SU-DHL-6 (cell line): ENCODE measurements at regions not wholly inside any gene's neighbourhood (a gene's known extent, or its start where the extent isn't known, plus 50 kb on each side); places are given as distances from the start of the nearest gene placed in this dataset.

Source experiments
- H2AFZ ChIP-seq: fragments of 200-600 bp; sonication (generic); 2 replicates; pipeline ENCODE4 v1.6.1; 2014; ENCODE audit warnings: low read depth, mild to moderate bottlenecking, moderate library complexity, mixed read lengths, antibody characterized with exemption, low read length; ENCODE audit not compliant: severe bottlenecking
- H3F3A ChIP-seq: fragments of 200-600 bp; shearing (Covaris generic); 2 replicates; pipeline ENCODE4 v1.6.0; 2016; ENCODE audit warnings: antibody characterized with exemption, mild to moderate bottlenecking; ENCODE audit not compliant: insufficient read depth
- H3K27ac ChIP-seq: fragments of 200-600 bp; sonication (generic); 2 replicates; pipeline ENCODE4 v1.5.1; 2016; ENCODE audit warnings: low read depth, mild to moderate bottlenecking, low read length, moderate library complexity, mixed read lengths
- H3K27me3 ChIP-seq: fragments of 200-600 bp; sonication (generic), shearing (Covaris generic); 2 replicates; pipeline ENCODE4 v1.6.0; 2014; ENCODE audit warnings: mild to moderate bottlenecking, low read length
- H3K36me3 ChIP-seq: fragments of 200-600 bp; sonication (generic); 2 replicates; pipeline ENCODE4 v1.6.1; 2014; ENCODE audit warnings: mild to moderate bottlenecking, low read length, mixed read lengths
- H3K4me2 ChIP-seq: fragments of 300-600, 200-600 bp; shearing (Covaris generic), sonication (generic); 2 replicates; pipeline ENCODE4 v1.6.0; 2014; ENCODE audit warnings: low read length, low read depth, mild to moderate bottlenecking; ENCODE audit not compliant: poor library complexity, severe bottlenecking
- H3K4me3 ChIP-seq: fragments of 200-600 bp; sonication (generic); 2 replicates; pipeline ENCODE4 v1.5.1; 2014; ENCODE audit warnings: antibody characterized with exemption, low read length, mild to moderate bottlenecking, mixed read lengths; ENCODE audit not compliant: insufficient read depth, poor library complexity, severe bottlenecking
- H3K79me2 ChIP-seq: fragments of 200-600 bp; sonication (generic); 2 replicates; pipeline ENCODE4 v1.6.1; 2014; ENCODE audit warnings: mild to moderate bottlenecking, low read length, moderate library complexity; ENCODE audit not compliant: insufficient read depth
- H3K9ac ChIP-seq: fragments of 200-600 bp; sonication (generic); 2 replicates; pipeline ENCODE4 v1.7.0; 2014; ENCODE audit warnings: mild to moderate bottlenecking, low read length
- H3K9me2 ChIP-seq: fragments of 200-600 bp; sonication (generic); replicated peaks from 2 replicates; pipeline ENCODE4 v1.6.1; 2014; ENCODE audit warnings: low read length; ENCODE audit not compliant: insufficient read depth
- H3K9me3 ChIP-seq: fragments of 200-600 bp; sonication (generic); 2 replicates; pipeline ENCODE4 v1.6.1; 2014; ENCODE audit warnings: low read length, mixed read lengths; ENCODE audit not compliant: insufficient read depth
- H4K20me1 ChIP-seq: fragments of 200-600 bp; sonication (generic); 2 replicates; pipeline ENCODE4 v1.6.1; 2014; ENCODE audit warnings: low read depth, mild to moderate bottlenecking, antibody characterized with exemption, low read length, moderate library complexity, mixed read lengths
- CTCF ChIP-seq: fragments of 200-600 bp; sonication (generic); IDR thresholded peaks from one replicate; pipeline ENCODE4 v1.5.1; 2017; ENCODE audit warnings: antibody characterized with exemption, mild to moderate bottlenecking, low read length, moderate library complexity; ENCODE audit not compliant: insufficient read depth, poor library complexity, severe bottlenecking
- EZH2phosphoT487 ChIP-seq: fragments of 200-600 bp; sonication (generic), shearing (Covaris generic); conservative IDR thresholded peaks from 2 replicates; pipeline ENCODE4 v1.6.1; 2018; ENCODE audit warnings: mild to moderate bottlenecking, antibody characterized with exemption, low read length, moderate library complexity, mixed read lengths

DNA sequence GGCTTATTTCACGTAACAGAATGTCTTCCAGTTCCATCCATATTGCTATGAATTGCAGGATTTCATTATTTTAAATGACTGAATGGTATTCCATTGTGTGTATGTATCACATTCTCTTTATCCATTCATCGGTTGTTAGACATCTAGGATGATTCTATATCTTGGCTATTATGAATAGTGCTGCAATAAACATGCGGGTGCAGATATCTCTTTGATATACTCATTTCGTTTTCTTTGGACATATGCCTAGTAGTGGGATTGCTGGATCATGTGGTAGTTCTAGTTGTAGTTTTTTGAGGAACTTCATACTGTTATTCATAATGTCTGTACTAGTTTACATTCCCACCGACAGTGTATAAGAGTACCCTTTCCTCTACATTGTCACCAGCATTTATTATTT lies 460.5 kb downstream of the MAN2A1 start:
- no peak overlapping the region for H3K27ac ChIP-seq
- no peak overlapping the region for H2AFZ ChIP-seq
- no peak overlapping the region for H3K4me2 ChIP-seq
- H3K9ac ChIP-seq = no peak overlapping the region
- H3K9me3 ChIP-seq = no peaks in the 10 kb centered on the region
- H3K27me3 ChIP-seq = no peaks in the 10 kb centered on the region
- H3K9me2 ChIP-seq = no peaks in the 10 kb centered on the region
- H3F3A ChIP-seq = no peaks in the 10 kb centered on the region
- H3K36me3 ChIP-seq = no peaks in the 10 kb centered on the region
- H3K79me2 ChIP-seq = no peaks in the 10 kb centered on the region
- TF ChIP-seq CTCF = no peak
- no peak for TF ChIP-seq EZH2phosphoT487
- H3K4me3 ChIP-seq = no peak overlapping the region
- H4K20me1 ChIP-seq = no peaks in the 10 kb centered on the region

- TF ChIP-seq EZH2phosphoT487 (no peak), CTCF (no peak)
- Histone ChIP-seq H3K9me3 (no peaks in the 10 kb centered on the region), H3K9me2 (no peaks in the 10 kb centered on the region), H3K4me2 (no peak overlapping the region), H3K27me3 (no peaks in the 10 kb centered on the region), H3K9ac (no peak overlapping the region), H3K36me3 (no peaks in the 10 kb centered on the region), H3K4me3 (no peak overlapping the region), H4K20me1 (no peaks in the 10 kb centered on the region), H3K27ac (no peak overlapping the region), H3K79me2 (no peaks in the 10 kb centered on the region), H2AFZ (no peak overlapping the region), H3F3A (no peaks in the 10 kb centered on the region)
Observed at GRCh38 chr5:110159202-110159601, 469.5 kb downstream of the MAN2A1 start.

GRCh38 chr5:110161162-110161561 lies 471.4 kb downstream of the MAN2A1 start:
- Histone ChIP-seq H3K27ac (no peak overlapping the region), H3K4me3 (no peak overlapping the region), H3F3A (no peaks in the 10 kb centered on the region), H2AFZ (no peak overlapping the region), H4K20me1 (no peaks in the 10 kb centered on the region), H3K79me2 (no peaks in the 10 kb centered on the region), H3K9me3 (no peaks in the 10 kb centered on the region), H3K9me2 (no peaks in the 10 kb centered on the region), H3K27me3 (no peaks in the 10 kb centered on the region), H3K9ac (no peak overlapping the region), H3K4me2 (no peak overlapping the region), H3K36me3 (no peaks in the 10 kb centered on the region)
- no peak for TF ChIP-seq CTCF
- TF ChIP-seq EZH2phosphoT487 = no peak

GRCh38 chr5:110165366-110165765 lies 475.6 kb downstream of the MAN2A1 start:
- Histone ChIP-seq H3K79me2 (no peaks in the 10 kb centered on the region), H3F3A (no peaks in the 10 kb centered on the region), H4K20me1 (no peaks in the 10 kb centered on the region), H3K9me3 (no peaks in the 10 kb centered on the region), H3K27ac (no peak overlapping the region), H3K36me3 (no peaks in the 10 kb centered on the region), H3K27me3 (no peaks in the 10 kb centered on the region), H3K4me2 (no peak overlapping the region), H3K9me2 (no peaks in the 10 kb centered on the region), H3K9ac (no peak overlapping the region), H2AFZ (no peak overlapping the region), H3K4me3 (no peak overlapping the region)
- TF ChIP-seq EZH2phosphoT487 (no peak), CTCF (no peak)
